A673 (cell line): ENCODE measurements at regions not wholly inside any gene's neighbourhood (a gene's known extent, or its start where the extent isn't known, plus 50 kb on each side); places are given as distances from the start of the nearest gene placed in this dataset.

ENCODE experiments used
- CTCF ChIP-seq: fragments of 300-800, 200-600 bp; sonication (generic); conservative IDR thresholded peaks from 2 replicates; pipeline ENCODE4 v1.5.1; 2017; ENCODE audit warnings: low read depth, mild to moderate bottlenecking, antibody characterized with exemption, low read length, moderate library complexity, mixed read lengths
- EZH2 ChIP-seq: fragments of 200-600 bp; sonication (generic); IDR thresholded peaks from 2 replicates; pipeline ENCODE4 v1.6.1; 2017; ENCODE audit warnings: borderline replicate concordance, low read depth, mild to moderate bottlenecking, mixed read lengths, antibody characterized with exemption, low read length; ENCODE audit not compliant: poor library complexity, severe bottlenecking

GRCh38 chr11:37978647-37979046 is 1380.6 kb upstream of the RAG2 start:
- TF ChIP-seq CTCF: no peak
- TF ChIP-seq EZH2: no peak
